ENCODE measurements at regions not wholly inside any gene's neighbourhood (a gene's known extent, or its start where the extent isn't known, plus 50 kb on each side); places are given as distances from the start of the nearest gene placed in this dataset.

DNA sequence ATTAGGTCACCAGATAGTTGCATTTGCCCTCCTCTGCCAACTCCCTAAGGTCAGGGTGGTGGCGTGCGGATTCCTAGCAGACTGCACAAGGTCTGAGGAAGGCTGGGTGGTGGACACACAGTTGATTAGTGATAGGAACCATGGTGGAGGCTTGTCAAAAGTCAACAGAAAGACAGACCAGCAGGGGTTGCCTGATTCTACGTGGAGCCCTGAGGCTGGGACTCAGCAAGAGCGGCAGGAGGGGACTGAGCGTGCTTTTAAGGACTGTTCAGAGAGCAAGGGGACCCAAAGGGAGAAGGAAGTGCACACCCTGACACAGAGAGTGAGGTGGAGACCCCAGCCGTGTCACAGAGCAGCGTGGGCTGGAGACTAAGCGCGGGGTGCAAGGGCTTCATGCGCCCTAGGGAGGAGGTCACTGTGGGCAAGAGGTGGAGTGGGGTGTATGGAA is 513.2 kb downstream of the RNF144A start:
- Histone ChIP-seq H3K4ac (ENCODE audit: low read length) (no peak overlapping the region), H3K4me2 (ENCODE audit: insufficient read depth, low read length, poor library complexity, severe bottlenecking) (no peak overlapping the region), H3K9me3 (replicated peaks in 1 of 2; ENCODE audit: control insufficient read depth in 2 of 2, insufficient read depth in 1 of 2, low read depth in 1 of 2, low read length in 2 of 2) (peaks cover 0 to 5% of the 10 kb centered on the region in 2 donors), H3K27ac (replicated peaks; ENCODE audit: low read length) (peak overlapping the region; percentile 29), H3K4me3 (ENCODE audit: low read length in 2 of 2) (no peak overlapping the region), H3K23ac (ENCODE audit: low read depth, low read length, poor library complexity) (no peak overlapping the region), H3K4me1 (ENCODE audit: control insufficient read depth in 2 of 2, insufficient read depth in 1 of 2, low read depth in 1 of 2, low read length in 2 of 2) (peaks cover 0 to 10% of the 10 kb centered on the region in 2 donors), H3K36me3 (replicated peaks in 1 of 2; ENCODE audit: control insufficient read depth in 2 of 2, insufficient read depth in 2 of 2, low read length in 2 of 2) (no peaks in the 10 kb centered on the region), H3K14ac (ENCODE audit: low read length) (no peak overlapping the region), H2BK15ac (ENCODE audit: low read length) (no peak overlapping the region), H4K8ac (ENCODE audit: low read depth, low read length) (peak overlapping the region; percentile 89), H2AFZ (ENCODE audit: low read length) (peak overlapping the region; percentile 75), H3K18ac (ENCODE audit: low read length) (peak overlapping the region; percentile 90), H4K91ac (ENCODE audit: low read depth, low read length, poor library complexity) (peak overlapping the region; percentile 14), H2BK120ac (ENCODE audit: low read depth, low read length) (peak overlapping the region; percentile 65), H2BK12ac (ENCODE audit: low read length) (no peak overlapping the region), H2BK5ac (ENCODE audit: low read length) (peak overlapping the region; percentile 83), H3K27me3 (ENCODE audit: control insufficient read depth in 3 of 3, insufficient read depth in 3 of 3, low read depth in 1 of 3, low read length in 3 of 3) (no peaks in the 10 kb centered on the region), H2AK5ac (ENCODE audit: low read depth, low read length) (peak overlapping the region; percentile 73), H3K79me1 (ENCODE audit: low read depth, low read length) (no peaks in the 10 kb centered on the region), H3K9ac (ENCODE audit: low read depth, low read length, poor library complexity) (peak overlapping the region; percentile 32)
- DNase-seq (ENCODE audit: low spot score): no peak
- no CpG with 5 or more reads among the region's 10 CpGs for WGBS, 2 donors (ENCODE audit: extremely low coverage in 2 of 2, insufficient read length in 2 of 2, insufficient replicate concordance in 1 of 2)

- peak overlapping the region; percentile 83 for H2BK5ac ChIP-seq (ENCODE audit: low read length)
- DNase-seq (ENCODE audit: low spot score): peak; percentile 35
- H3K4me1 ChIP-seq (ENCODE audit: control insufficient read depth in 2 of 2, insufficient read depth in 1 of 2, low read depth in 1 of 2, low read length in 2 of 2): peaks cover 0 to 10% of the 10 kb centered on the region in 2 donors
- peak overlapping the region; percentile 29 for H3K27ac ChIP-seq (replicated peaks; ENCODE audit: low read length)
- no CpG with 5 or more reads among the region's 56 CpGs for WGBS, 2 donors (ENCODE audit: extremely low coverage in 2 of 2, insufficient read length in 2 of 2, insufficient replicate concordance in 1 of 2)
- H3K18ac ChIP-seq (ENCODE audit: low read length): peak overlapping the region; percentile 90
- peak overlapping the region in 1 of 2 donors; percentile 66 for H3K4me3 ChIP-seq (ENCODE audit: low read length in 2 of 2)
- H2AK5ac ChIP-seq (ENCODE audit: low read depth, low read length): peak overlapping the region; percentile 73
- H4K8ac ChIP-seq (ENCODE audit: low read depth, low read length): peak overlapping the region; percentile 89
- peak overlapping the region; percentile 13 for H3K23ac ChIP-seq (ENCODE audit: low read depth, low read length, poor library complexity)
- H3K14ac ChIP-seq (ENCODE audit: low read length): no peak overlapping the region
- no peaks in the 10 kb centered on the region for H3K36me3 ChIP-seq (replicated peaks in 1 of 2; ENCODE audit: control insufficient read depth in 2 of 2, insufficient read depth in 2 of 2, low read length in 2 of 2)
- H2BK120ac ChIP-seq (ENCODE audit: low read depth, low read length): peak overlapping the region; percentile 65
- H3K9ac ChIP-seq (ENCODE audit: low read depth, low read length, poor library complexity): peak overlapping the region; percentile 32
- no peaks in the 10 kb centered on the region for H3K79me1 ChIP-seq (ENCODE audit: low read depth, low read length)
- H3K4me2 ChIP-seq (ENCODE audit: insufficient read depth, low read length, poor library complexity, severe bottlenecking): peak overlapping the region; percentile 41
- H2AFZ ChIP-seq (ENCODE audit: low read length): peak overlapping the region; percentile 75
- H4K91ac ChIP-seq (ENCODE audit: low read depth, low read length, poor library complexity): peak overlapping the region; percentile 14
- no peak overlapping the region for H3K4ac ChIP-seq (ENCODE audit: low read length)
- H3K27me3 ChIP-seq (ENCODE audit: control insufficient read depth in 3 of 3, insufficient read depth in 3 of 3, low read depth in 1 of 3, low read length in 3 of 3): no peaks in the 10 kb centered on the region
- H2BK12ac ChIP-seq (ENCODE audit: low read length): no peak overlapping the region
- H3K9me3 ChIP-seq (replicated peaks in 1 of 2; ENCODE audit: control insufficient read depth in 2 of 2, insufficient read depth in 1 of 2, low read depth in 1 of 2, low read length in 2 of 2): peaks cover 0 to 5% of the 10 kb centered on the region in 2 donors
- H2BK15ac ChIP-seq (ENCODE audit: low read length): no peak overlapping the region
Observed at GRCh38 chr2:7430869-7431641, 513.8 kb downstream of the RNF144A start.

GRCh38 chr2:7432436-7432835 is 515.2 kb downstream of the RNF144A start:
- Histone ChIP-seq H4K91ac (ENCODE audit: low read depth, low read length, poor library complexity) (no peak overlapping the region), H3K9ac (ENCODE audit: low read depth, low read length, poor library complexity) (no peak overlapping the region), H3K14ac (ENCODE audit: low read length) (no peak overlapping the region), H2BK12ac (ENCODE audit: low read length) (no peak overlapping the region), H4K8ac (ENCODE audit: low read depth, low read length) (no peak overlapping the region), H3K9me3 (replicated peaks in 1 of 2; ENCODE audit: control insufficient read depth in 2 of 2, insufficient read depth in 1 of 2, low read depth in 1 of 2, low read length in 2 of 2) (peaks cover 0 to 5% of the 10 kb centered on the region in 2 donors), H2BK15ac (ENCODE audit: low read length) (no peak overlapping the region), H2BK120ac (ENCODE audit: low read depth, low read length) (no peak overlapping the region), H3K27ac (replicated peaks; ENCODE audit: low read length) (no peak overlapping the region), H3K4ac (ENCODE audit: low read length) (no peak overlapping the region), H3K4me2 (ENCODE audit: insufficient read depth, low read length, poor library complexity, severe bottlenecking) (no peak overlapping the region), H3K36me3 (replicated peaks in 1 of 2; ENCODE audit: control insufficient read depth in 2 of 2, insufficient read depth in 2 of 2, low read length in 2 of 2) (no peaks in the 10 kb centered on the region), H3K18ac (ENCODE audit: low read length) (no peak overlapping the region), H3K27me3 (ENCODE audit: control insufficient read depth in 3 of 3, insufficient read depth in 3 of 3, low read depth in 1 of 3, low read length in 3 of 3) (no peaks in the 10 kb centered on the region), H3K4me1 (ENCODE audit: control insufficient read depth in 2 of 2, insufficient read depth in 1 of 2, low read depth in 1 of 2, low read length in 2 of 2) (peaks cover 0 to 10% of the 10 kb centered on the region in 2 donors), H2AK5ac (ENCODE audit: low read depth, low read length) (no peak overlapping the region), H3K4me3 (ENCODE audit: low read length in 2 of 2) (no peak overlapping the region), H2AFZ (ENCODE audit: low read length) (no peak overlapping the region), H3K79me1 (ENCODE audit: low read depth, low read length) (no peaks in the 10 kb centered on the region), H3K23ac (ENCODE audit: low read depth, low read length, poor library complexity) (no peak overlapping the region), H2BK5ac (ENCODE audit: low read length) (no peak overlapping the region)
- no CpG with 5 or more reads among the region's 4 CpGs for WGBS, 2 donors (ENCODE audit: extremely low coverage in 2 of 2, insufficient read length in 2 of 2, insufficient replicate concordance in 1 of 2)
- no peak for DNase-seq (ENCODE audit: low spot score)

- Histone ChIP-seq H2BK5ac (ENCODE audit: low read length) (no peak overlapping the region), H3K23ac (ENCODE audit: low read depth, low read length, poor library complexity) (no peak overlapping the region), H3K27me3 (ENCODE audit: control insufficient read depth in 3 of 3, insufficient read depth in 3 of 3, low read depth in 1 of 3, low read length in 3 of 3) (no peaks in the 10 kb centered on the region), H3K9me3 (replicated peaks in 1 of 2; ENCODE audit: control insufficient read depth in 2 of 2, insufficient read depth in 1 of 2, low read depth in 1 of 2, low read length in 2 of 2) (peaks cover 0 to 5% of the 10 kb centered on the region in 2 donors), H3K9ac (ENCODE audit: low read depth, low read length, poor library complexity) (no peak overlapping the region), H2AFZ (ENCODE audit: low read length) (no peak overlapping the region), H3K14ac (ENCODE audit: low read length) (no peak overlapping the region), H3K79me1 (ENCODE audit: low read depth, low read length) (no peaks in the 10 kb centered on the region), H4K91ac (ENCODE audit: low read depth, low read length, poor library complexity) (no peak overlapping the region), H3K4me2 (ENCODE audit: insufficient read depth, low read length, poor library complexity, severe bottlenecking) (no peak overlapping the region), H3K18ac (ENCODE audit: low read length) (no peak overlapping the region), H2AK5ac (ENCODE audit: low read depth, low read length) (no peak overlapping the region), H3K4me3 (ENCODE audit: low read length in 2 of 2) (no peak overlapping the region), H3K27ac (replicated peaks; ENCODE audit: low read length) (no peak overlapping the region), H3K4me1 (ENCODE audit: control insufficient read depth in 2 of 2, insufficient read depth in 1 of 2, low read depth in 1 of 2, low read length in 2 of 2) (no peaks in the 10 kb centered on the region), H4K8ac (ENCODE audit: low read depth, low read length) (no peak overlapping the region), H2BK15ac (ENCODE audit: low read length) (no peak overlapping the region), H3K36me3 (replicated peaks in 1 of 2; ENCODE audit: control insufficient read depth in 2 of 2, insufficient read depth in 2 of 2, low read length in 2 of 2) (no peaks in the 10 kb centered on the region), H2BK12ac (ENCODE audit: low read length) (no peak overlapping the region), H3K4ac (ENCODE audit: low read length) (no peak overlapping the region), H2BK120ac (ENCODE audit: low read depth, low read length) (no peak overlapping the region)
- DNase-seq (ENCODE audit: low spot score): no peak
- no CpG with 5 or more reads among the region's 9 CpGs for WGBS, 2 donors (ENCODE audit: extremely low coverage in 2 of 2, insufficient read length in 2 of 2, insufficient replicate concordance in 1 of 2)
Observed at GRCh38 chr2:7436096-7436906, 519.1 kb downstream of the RNF144A start.

Data from neuronal stem cell (in vitro differentiated cells).